ENCODE measurements at regions not wholly inside any gene's neighbourhood (a gene's known extent, or its start where the extent isn't known, plus 50 kb on each side); places are given as distances from the start of the nearest gene placed in this dataset.

- TF ChIP-seq CTCF (conservative IDR thresholded peaks at IDR 0.05) (no peak), EZH2 (IDR thresholded peaks at IDR 0.05; ENCODE audit: low read depth) (no peak)
Measured at GRCh38 chr2:122174061-122174460, 418.6 kb downstream of the TSN start.

Data from PC-9 (cell line).